Bronchial epithelial cell (primary cell): ENCODE measurements at regions not wholly inside any gene's neighbourhood (a gene's known extent, or its start where the extent isn't known, plus 50 kb on each side); places are given as distances from the start of the nearest gene placed in this dataset.

Experiments
- DNase-seq: peaks from one replicate; pipeline ENCODE4 v3.0.0-alpha.2; 2010; ENCODE audit warnings: low read depth
- FAIRE-seq: peaks from 2 replicates; lab custom pipeline; 2011; peaks lifted over from hg19 to GRCh38; lab: Jason Lieb, UNC
- H3K27me3 ChIP-seq: 2 replicates; pipeline ENCODE4 v1.5.1; 2011; ENCODE audit warnings: low read length; ENCODE audit not compliant: control insufficient read depth, insufficient read depth
- H3K36me3 ChIP-seq: 2 replicates; pipeline ENCODE4 v1.5.1; 2011; ENCODE audit warnings: low read length; ENCODE audit not compliant: control insufficient read depth, insufficient read depth
- H3K4me3 ChIP-seq: 2 replicates; pipeline ENCODE4 v1.5.1; 2011; ENCODE audit warnings: mild to moderate bottlenecking, low read depth, low read length, control low read depth
- TF ChIP-seq, protein P1 (sequence below): IDR thresholded peaks from 2 replicates; pipeline ENCODE4 v1.5.1; 2011; ENCODE audit warnings: mild to moderate bottlenecking, moderate library complexity, low read length, control low read depth, inconsistent platforms; ENCODE audit not compliant: insufficient read depth, severe bottlenecking

DNA sequence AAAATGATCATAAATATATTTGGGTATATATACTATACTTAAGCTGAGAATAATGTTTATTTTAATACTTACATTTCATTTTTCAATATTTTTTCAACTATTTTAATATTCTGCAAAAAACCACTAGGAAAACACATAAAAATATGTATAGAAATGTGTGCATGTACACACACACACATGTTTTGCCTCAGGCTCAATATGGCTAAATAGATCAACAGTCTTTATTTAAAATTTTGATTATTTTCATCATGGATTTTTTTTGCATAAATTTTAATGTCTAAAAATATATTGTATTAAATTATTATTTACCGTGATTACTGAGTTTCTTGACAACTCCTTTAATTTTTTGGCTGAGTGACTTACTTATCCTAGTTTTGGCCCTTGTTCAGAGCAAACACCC lies 846.5 kb downstream of the DHX35 start:
- FAIRE-seq = no peak
- DNase-seq = no peak
- TF ChIP-seq, protein P1, sequence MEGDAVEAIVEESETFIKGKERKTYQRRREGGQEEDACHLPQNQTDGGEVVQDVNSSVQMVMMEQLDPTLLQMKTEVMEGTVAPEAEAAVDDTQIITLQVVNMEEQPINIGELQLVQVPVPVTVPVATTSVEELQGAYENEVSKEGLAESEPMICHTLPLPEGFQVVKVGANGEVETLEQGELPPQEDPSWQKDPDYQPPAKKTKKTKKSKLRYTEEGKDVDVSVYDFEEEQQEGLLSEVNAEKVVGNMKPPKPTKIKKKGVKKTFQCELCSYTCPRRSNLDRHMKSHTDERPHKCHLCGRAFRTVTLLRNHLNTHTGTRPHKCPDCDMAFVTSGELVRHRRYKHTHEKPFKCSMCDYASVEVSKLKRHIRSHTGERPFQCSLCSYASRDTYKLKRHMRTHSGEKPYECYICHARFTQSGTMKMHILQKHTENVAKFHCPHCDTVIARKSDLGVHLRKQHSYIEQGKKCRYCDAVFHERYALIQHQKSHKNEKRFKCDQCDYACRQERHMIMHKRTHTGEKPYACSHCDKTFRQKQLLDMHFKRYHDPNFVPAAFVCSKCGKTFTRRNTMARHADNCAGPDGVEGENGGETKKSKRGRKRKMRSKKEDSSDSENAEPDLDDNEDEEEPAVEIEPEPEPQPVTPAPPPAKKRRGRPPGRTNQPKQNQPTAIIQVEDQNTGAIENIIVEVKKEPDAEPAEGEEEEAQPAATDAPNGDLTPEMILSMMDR = no peak
- no peaks in the 10 kb centered on the region for H3K36me3 ChIP-seq
- H3K27me3 ChIP-seq = no peaks in the 10 kb centered on the region
- no peak overlapping the region for H3K4me3 ChIP-seq

DNA sequence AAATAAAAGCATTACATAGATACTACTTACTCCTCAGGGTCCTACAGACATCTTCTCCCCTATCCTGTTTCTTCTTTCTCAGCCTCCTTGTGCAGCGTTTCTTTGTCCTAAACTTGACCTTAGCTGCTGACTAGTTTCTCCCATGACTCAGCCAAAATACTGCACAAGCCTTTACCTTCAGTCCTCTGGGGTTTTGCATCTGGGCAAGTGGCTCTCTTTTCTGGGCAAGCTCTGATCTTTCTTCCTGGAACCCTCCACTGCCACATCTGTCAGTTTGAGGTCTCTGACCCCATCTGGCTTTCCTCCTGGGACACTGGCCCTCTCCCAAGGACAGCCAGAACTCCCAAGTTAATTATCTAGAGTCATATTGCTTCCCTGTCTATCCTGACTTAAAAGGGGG lies 838.4 kb downstream of the DHX35 start:
- DNase-seq = peak; percentile 79
- Histone ChIP-seq H3K4me3 (no peak overlapping the region), H3K36me3 (no peaks in the 10 kb centered on the region), H3K27me3 (no peaks in the 10 kb centered on the region)
- no peak for FAIRE-seq
- TF ChIP-seq, protein P1 = no peak

DNA sequence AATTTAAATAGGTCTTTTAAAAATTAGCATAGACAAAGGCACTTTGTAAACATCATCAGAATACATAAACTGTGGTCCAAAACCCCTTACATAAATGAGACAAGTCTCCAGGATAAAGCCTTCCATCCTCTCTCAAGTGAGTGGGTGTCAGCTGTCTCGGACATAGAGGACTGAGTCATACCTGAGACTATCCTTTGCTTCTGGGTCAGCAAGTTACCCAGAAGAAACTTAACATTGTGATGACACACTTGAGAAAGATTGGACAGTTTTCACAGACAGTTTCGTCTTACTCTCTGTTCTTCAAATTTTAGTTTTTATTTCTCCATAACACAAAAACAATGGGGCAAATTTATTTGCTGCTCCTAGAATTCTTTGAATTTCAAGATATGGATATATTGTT lies 838.0 kb downstream of the DHX35 start:
- Histone ChIP-seq H3K36me3 (no peaks in the 10 kb centered on the region), H3K4me3 (no peak overlapping the region), H3K27me3 (no peaks in the 10 kb centered on the region)
- FAIRE-seq = no peak
- peak; percentile 92 for DNase-seq
- TF ChIP-seq, protein P1 = no peak

DNA sequence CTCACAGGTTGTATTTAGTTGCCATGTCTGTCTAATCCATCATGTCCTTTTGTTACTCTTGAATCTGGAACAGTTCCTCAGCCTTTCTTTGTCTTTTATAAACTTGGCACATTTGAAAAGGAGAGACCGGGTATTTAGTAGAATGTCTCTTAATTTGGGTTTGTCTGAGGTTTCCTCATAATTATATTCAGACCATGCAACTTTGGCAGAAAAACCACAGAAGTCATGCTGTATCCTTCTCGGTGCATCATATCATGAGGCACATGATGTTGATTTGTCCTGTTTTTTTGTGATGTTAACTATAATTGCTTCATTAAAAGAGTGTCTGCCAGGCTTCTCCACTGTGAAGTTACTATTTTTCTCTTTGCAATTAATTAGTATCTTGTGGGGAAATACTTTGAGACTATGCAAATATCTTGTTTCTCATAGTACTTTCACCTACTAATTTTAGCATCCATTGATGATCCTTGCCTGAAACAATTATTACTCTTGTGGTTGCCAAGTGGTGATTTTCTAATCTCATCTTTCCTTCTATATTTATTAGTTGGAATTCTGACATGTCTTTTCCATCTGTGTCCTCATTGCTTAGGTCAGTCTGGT lies 837.3 kb downstream of the DHX35 start:
- TF ChIP-seq, protein P1 = no peak
- Histone ChIP-seq H3K27me3 (no peaks in the 10 kb centered on the region), H3K4me3 (no peak overlapping the region), H3K36me3 (no peaks in the 10 kb centered on the region)
- no peak for DNase-seq
- no peak for FAIRE-seq

DNA sequence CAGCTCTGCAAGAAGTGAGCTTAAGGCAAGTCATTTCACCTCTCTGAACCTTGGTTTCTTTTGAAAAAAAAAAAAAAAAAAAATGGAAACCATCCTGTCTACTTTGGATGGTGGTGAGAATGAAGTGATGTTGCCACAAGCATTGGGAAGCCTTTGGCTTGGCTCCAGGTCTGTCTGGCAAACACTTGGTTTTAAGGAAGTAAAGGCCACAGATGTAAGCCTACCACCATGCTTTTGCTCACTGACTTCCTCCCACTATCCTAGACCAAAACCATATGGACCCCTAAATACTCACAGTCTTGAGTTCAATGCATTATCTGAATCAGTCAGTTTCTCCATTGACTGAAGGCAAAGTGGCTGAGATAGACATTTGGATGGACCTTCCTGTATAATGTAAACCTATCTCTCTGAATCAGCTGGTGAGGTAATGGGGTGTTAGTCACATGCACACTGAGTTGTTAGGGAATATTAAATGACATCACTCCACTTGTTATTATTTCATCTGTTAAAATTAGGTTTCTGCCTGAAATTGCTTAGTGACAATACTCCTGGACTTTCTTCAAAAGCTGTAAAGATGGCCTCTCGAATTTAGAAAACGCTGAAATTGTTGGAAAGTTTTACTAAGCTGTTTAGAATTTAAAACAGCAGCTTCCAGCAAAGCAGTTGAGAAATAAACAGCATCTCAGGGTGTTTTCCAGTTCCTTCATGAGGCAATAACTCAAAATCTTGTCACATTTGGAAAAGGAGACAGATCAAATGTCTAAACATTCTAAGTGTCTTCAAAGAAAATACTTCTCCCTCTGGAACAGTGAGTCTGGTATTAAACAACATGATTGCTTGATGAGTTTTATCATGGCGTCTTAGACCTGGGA lies 833.5 kb downstream of the DHX35 start:
- no peaks in the 10 kb centered on the region for H3K36me3 ChIP-seq
- FAIRE-seq = no peak
- DNase-seq = peak; percentile 91
- TF ChIP-seq, protein P1 = no peak
- no peak overlapping the region for H3K4me3 ChIP-seq
- no peaks in the 10 kb centered on the region for H3K27me3 ChIP-seq
